ENCODE measurements at regions not wholly inside any gene's neighbourhood (a gene's known extent, or its start where the extent isn't known, plus 50 kb on each side); places are given as distances from the start of the nearest gene placed in this dataset.

DNA sequence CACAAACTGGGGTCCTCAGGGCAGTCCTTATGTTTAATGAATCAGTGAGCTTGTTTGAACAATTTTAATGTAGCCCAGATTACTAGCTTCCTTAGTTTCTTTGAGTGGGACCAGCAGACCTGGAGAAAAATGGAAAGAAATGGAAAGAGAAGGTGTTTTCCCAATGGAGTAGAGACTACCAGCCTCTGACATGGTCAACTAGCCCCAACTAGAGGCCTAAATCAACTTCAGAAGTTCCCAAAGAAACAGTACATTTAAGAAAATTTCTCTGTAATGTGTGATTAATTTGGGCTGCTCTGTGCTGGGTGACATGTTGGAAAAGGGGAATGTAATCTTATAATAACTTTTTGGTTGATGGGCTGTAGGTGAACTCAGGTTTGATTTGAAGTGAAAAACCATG, 310.9 kb downstream of the MFSD1 start:
- ATAC-seq = no peak
- 0 out of 2 replicates have a peak, but pooled peaks cover 13% of the 10 kb centered on the region for H3K9me2 ChIP-seq (ENCODE audit: insufficient read depth)
- no peaks in the 10 kb centered on the region for H3K36me3 Mint-ChIP-seq (ENCODE audit: low read depth)

More for the DNA sequence above, 310.9 kb downstream of the MFSD1 start:
- no peaks in the 10 kb centered on the region for H3K4me1 Mint-ChIP-seq
- Histone ChIP-seq H3K4me3 (no peak overlapping the region), H3K79me2 (replicated peaks; ENCODE audit: insufficient read depth) (no peaks in the 10 kb centered on the region), H4K20me1 (replicated peaks; ENCODE audit: insufficient read depth) (no peaks in the 10 kb centered on the region), H3F3A (replicated peaks; ENCODE audit: low read depth) (no peaks in the 10 kb centered on the region), H2AFZ (no peak overlapping the region), H3K4me1 (ENCODE audit: insufficient read depth) (no peaks in the 10 kb centered on the region), H3K27me3 (ENCODE audit: insufficient read depth) (no peaks in the 10 kb centered on the region), H3K4me2 (no peak overlapping the region), H3K36me3 (ENCODE audit: insufficient read depth) (no peaks in the 10 kb centered on the region), H3K27ac (ENCODE audit: low read depth) (no peak overlapping the region)
- TF ChIP-seq, protein P1, sequence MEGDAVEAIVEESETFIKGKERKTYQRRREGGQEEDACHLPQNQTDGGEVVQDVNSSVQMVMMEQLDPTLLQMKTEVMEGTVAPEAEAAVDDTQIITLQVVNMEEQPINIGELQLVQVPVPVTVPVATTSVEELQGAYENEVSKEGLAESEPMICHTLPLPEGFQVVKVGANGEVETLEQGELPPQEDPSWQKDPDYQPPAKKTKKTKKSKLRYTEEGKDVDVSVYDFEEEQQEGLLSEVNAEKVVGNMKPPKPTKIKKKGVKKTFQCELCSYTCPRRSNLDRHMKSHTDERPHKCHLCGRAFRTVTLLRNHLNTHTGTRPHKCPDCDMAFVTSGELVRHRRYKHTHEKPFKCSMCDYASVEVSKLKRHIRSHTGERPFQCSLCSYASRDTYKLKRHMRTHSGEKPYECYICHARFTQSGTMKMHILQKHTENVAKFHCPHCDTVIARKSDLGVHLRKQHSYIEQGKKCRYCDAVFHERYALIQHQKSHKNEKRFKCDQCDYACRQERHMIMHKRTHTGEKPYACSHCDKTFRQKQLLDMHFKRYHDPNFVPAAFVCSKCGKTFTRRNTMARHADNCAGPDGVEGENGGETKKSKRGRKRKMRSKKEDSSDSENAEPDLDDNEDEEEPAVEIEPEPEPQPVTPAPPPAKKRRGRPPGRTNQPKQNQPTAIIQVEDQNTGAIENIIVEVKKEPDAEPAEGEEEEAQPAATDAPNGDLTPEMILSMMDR (conservative IDR thresholded peaks at IDR 0.05; ENCODE audit: low read depth in 2 of 2) = peak; percentile 28 to 49; a peak in 3 of 4 replicates
- TF ChIP-seq EZH2phosphoT487 (IDR thresholded peaks at IDR 0.05; ENCODE audit: unreplicated experiment) (no peak), NANOG (IDR thresholded peaks at IDR 0.05; ENCODE audit: borderline replicate concordance) (no peak)
- TF ChIP-seq, protein P2, sequence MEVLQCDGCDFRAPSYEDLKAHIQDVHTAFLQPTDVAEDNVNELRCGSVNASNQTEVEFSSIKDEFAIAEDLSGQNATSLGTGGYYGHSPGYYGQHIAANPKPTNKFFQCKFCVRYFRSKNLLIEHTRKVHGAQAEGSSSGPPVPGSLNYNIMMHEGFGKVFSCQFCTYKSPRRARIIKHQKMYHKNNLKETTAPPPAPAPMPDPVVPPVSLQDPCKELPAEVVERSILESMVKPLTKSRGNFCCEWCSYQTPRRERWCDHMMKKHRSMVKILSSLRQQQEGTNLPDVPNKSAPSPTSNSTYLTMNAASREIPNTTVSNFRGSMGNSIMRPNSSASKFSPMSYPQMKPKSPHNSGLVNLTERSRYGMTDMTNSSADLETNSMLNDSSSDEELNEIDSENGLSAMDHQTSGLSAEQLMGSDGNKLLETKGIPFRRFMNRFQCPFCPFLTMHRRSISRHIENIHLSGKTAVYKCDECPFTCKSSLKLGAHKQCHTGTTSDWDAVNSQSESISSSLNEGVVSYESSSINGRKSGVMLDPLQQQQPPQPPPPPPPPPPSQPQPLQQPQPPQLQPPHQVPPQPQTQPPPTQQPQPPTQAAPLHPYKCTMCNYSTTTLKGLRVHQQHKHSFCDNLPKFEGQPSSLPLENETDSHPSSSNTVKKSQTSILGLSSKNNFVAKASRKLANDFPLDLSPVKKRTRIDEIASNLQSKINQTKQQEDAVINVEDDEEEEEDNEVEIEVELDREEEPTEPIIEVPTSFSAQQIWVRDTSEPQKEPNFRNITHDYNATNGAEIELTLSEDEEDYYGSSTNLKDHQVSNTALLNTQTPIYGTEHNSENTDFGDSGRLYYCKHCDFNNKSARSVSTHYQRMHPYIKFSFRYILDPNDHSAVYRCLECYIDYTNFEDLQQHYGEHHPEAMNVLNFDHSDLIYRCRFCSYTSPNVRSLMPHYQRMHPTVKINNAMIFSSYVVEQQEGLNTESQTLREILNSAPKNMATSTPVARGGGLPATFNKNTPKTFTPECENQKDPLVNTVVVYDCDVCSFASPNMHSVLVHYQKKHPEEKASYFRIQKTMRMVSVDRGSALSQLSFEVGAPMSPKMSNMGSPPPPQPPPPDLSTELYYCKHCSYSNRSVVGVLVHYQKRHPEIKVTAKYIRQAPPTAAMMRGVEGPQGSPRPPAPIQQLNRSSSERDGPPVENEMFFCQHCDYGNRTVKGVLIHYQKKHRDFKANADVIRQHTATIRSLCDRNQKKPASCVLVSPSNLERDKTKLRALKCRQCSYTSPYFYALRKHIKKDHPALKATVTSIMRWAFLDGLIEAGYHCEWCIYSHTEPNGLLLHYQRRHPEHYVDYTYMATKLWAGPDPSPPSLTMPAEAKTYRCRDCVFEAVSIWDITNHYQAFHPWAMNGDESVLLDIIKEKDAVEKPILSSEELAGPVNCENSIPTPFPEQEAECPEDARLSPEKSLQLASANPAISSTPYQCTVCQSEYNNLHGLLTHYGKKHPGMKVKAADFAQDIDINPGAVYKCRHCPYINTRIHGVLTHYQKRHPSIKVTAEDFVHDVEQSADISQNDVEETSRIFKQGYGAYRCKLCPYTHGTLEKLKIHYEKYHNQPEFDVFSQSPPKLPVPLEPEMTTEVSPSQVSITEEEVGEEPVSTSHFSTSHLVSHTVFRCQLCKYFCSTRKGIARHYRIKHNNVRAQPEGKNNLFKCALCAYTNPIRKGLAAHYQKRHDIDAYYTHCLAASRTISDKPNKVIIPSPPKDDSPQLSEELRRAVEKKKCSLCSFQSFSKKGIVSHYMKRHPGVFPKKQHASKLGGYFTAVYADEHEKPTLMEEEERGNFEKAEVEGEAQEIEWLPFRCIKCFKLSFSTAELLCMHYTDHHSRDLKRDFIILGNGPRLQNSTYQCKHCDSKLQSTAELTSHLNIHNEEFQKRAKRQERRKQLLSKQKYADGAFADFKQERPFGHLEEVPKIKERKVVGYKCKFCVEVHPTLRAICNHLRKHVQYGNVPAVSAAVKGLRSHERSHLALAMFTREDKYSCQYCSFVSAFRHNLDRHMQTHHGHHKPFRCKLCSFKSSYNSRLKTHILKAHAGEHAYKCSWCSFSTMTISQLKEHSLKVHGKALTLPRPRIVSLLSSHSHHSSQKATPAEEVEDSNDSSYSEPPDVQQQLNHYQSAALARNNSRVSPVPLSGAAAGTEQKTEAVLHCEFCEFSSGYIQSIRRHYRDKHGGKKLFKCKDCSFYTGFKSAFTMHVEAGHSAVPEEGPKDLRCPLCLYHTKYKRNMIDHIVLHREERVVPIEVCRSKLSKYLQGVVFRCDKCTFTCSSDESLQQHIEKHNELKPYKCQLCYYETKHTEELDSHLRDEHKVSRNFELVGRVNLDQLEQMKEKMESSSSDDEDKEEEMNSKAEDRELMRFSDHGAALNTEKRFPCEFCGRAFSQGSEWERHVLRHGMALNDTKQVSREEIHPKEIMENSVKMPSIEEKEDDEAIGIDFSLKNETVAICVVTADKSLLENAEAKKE (CRISPR knock-in tag; IDR thresholded peaks at IDR 0.05) = no peak
- H3K27ac Mint-ChIP-seq = no peak overlapping the region
- peaks cover 2% of the 10 kb centered on the region for H3K27me3 Mint-ChIP-seq (ENCODE audit: insufficient read depth, low read depth, poor library complexity)
- H3K9me3 Mint-ChIP-seq = no peaks in the 10 kb centered on the region
- no peak overlapping the region for H3K4me3 Mint-ChIP-seq
- peak; percentile 6 for DNase-seq (ENCODE audit: low spot score)
